ENCODE measurements at regions not wholly inside any gene's neighbourhood (a gene's known extent, or its start where the extent isn't known, plus 50 kb on each side); places are given as distances from the start of the nearest gene placed in this dataset.
"Not testable (repeated sequence)": the region's sequence is repeated elsewhere in the genome, so short reads cannot be mapped to it uniquely, and the experiment has no call there.

GRCh38 chr5:2569176-2569575 is 182.3 kb downstream of the IRX2 start:
- DNase-seq, result no peak

GRCh38 chr5:2566284-2566683 is 185.2 kb downstream of the IRX2 start:
- no peak for DNase-seq

- DNase-seq, result no peak
These were observed 186.3 kb downstream of the IRX2 start for GRCh38 chr5:2565147-2565546.

- DNase-seq, result no peak
These were observed 188.4 kb downstream of the IRX2 start for GRCh38 chr5:2563046-2563445.

- DNase-seq, result no peak
These were observed 189.4 kb downstream of the IRX2 start for GRCh38 chr5:2562036-2562435.

GRCh38 chr5:2560435-2560834 is 191.0 kb downstream of the IRX2 start:
- no peak for DNase-seq

- no peak for DNase-seq
These were observed 194.0 kb downstream of the IRX2 start for GRCh38 chr5:2557435-2557834.

- no peak for DNase-seq
These were observed 195.0 kb downstream of the IRX2 start for GRCh38 chr5:2556375-2556966.

- DNase-seq, result no peak
These were observed 197.9 kb downstream of the IRX2 start for GRCh38 chr5:2553611-2554010.

- no peak for DNase-seq
These were observed 201.0 kb downstream of the IRX2 start for GRCh38 chr5:2550509-2550908.

GRCh38 chr5:2549900-2550299 is 201.6 kb downstream of the IRX2 start:
- DNase-seq, result no peak

GRCh38 chr5:2549354-2549753 is 202.1 kb downstream of the IRX2 start:
- no peak for DNase-seq

- DNase-seq, result no peak
These were observed 204.5 kb downstream of the IRX2 start for GRCh38 chr5:2546938-2547337.

GRCh38 chr5:2544003-2544402 is 207.5 kb downstream of the IRX2 start:
- no peak for DNase-seq

- no peak for DNase-seq
These were observed 208.7 kb downstream of the IRX2 start for GRCh38 chr5:2542821-2543220.

GRCh38 chr5:2542026-2542425 is 209.5 kb downstream of the IRX2 start:
- DNase-seq, result no peak

- DNase-seq, result no peak
These were observed 213.3 kb downstream of the IRX2 start for GRCh38 chr5:2538169-2538568.

- DNase-seq, result no peak
These were observed 213.9 kb downstream of the IRX2 start for GRCh38 chr5:2537378-2538145.

GRCh38 chr5:2536632-2537377 is 214.7 kb downstream of the IRX2 start:
- DNase-seq, result no peak

GRCh38 chr5:2534970-2535369 is 216.5 kb downstream of the IRX2 start:
- DNase-seq, result no peak

- no peak for DNase-seq
These were observed 217.2 kb downstream of the IRX2 start for GRCh38 chr5:2534251-2534650.

GRCh38 chr5:2533848-2534247 is 217.6 kb downstream of the IRX2 start:
- not testable (repeated sequence) for DNase-seq

GRCh38 chr5:2532809-2533208 is 218.7 kb downstream of the IRX2 start:
- no peak for DNase-seq

GRCh38 chr5:2531318-2531717 is 220.2 kb downstream of the IRX2 start:
- no peak for DNase-seq
